ENCODE measurements at regions not wholly inside any gene's neighbourhood (a gene's known extent, or its start where the extent isn't known, plus 50 kb on each side); places are given as distances from the start of the nearest gene placed in this dataset.

DNA sequence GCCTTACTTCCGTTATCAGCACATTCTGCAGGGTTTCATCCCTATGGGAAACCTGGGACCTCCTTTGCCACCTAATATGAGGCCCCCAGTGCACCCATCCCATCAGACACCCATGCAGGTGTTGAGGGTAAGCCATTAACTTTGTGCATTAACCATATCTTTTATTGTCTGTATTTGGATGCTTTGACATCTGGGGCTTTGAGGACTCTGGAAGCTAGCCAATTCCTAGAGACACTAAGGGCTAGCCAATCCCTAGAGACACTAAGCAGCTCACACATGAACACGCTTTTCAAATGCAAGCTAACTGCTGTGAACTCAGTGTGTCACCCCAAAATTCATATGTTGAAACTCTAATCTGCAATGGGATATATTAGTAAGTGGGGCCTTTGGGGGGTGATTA is 272.5 kb upstream of the COBL start:
- no peak overlapping the region for H3K4me3 ChIP-seq (ENCODE audit: low read depth, low read length)
- TF ChIP-seq, protein P1, sequence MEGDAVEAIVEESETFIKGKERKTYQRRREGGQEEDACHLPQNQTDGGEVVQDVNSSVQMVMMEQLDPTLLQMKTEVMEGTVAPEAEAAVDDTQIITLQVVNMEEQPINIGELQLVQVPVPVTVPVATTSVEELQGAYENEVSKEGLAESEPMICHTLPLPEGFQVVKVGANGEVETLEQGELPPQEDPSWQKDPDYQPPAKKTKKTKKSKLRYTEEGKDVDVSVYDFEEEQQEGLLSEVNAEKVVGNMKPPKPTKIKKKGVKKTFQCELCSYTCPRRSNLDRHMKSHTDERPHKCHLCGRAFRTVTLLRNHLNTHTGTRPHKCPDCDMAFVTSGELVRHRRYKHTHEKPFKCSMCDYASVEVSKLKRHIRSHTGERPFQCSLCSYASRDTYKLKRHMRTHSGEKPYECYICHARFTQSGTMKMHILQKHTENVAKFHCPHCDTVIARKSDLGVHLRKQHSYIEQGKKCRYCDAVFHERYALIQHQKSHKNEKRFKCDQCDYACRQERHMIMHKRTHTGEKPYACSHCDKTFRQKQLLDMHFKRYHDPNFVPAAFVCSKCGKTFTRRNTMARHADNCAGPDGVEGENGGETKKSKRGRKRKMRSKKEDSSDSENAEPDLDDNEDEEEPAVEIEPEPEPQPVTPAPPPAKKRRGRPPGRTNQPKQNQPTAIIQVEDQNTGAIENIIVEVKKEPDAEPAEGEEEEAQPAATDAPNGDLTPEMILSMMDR (IDR thresholded peaks at IDR 0.05; ENCODE audit: borderline replicate concordance, insufficient read depth, low read depth, low read length): no peak

DNA sequence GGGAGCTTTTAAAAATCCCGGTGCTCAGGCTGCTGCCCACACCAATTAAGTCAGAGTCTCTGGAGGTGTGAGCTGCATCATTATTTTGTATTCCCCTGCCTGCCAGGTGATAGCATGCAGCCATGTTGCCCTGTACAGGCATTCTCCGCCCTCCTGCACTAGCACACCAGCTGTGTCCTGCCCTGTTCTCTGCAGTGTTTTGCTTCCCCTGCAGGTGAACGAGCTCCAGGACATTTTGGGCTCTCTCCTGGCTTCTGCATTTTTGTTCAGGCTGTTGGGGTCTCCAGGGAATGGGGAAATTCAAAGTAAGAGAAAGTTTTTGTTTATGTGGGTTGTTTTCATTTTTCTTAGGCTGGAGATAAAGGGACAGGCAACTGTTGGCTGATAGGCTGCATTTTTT is 271.0 kb upstream of the COBL start:
- TF ChIP-seq, protein P1 (IDR thresholded peaks at IDR 0.05; ENCODE audit: borderline replicate concordance, insufficient read depth, low read depth, low read length): no peak
- no peak overlapping the region for H3K4me3 ChIP-seq (ENCODE audit: low read depth, low read length)

DNA sequence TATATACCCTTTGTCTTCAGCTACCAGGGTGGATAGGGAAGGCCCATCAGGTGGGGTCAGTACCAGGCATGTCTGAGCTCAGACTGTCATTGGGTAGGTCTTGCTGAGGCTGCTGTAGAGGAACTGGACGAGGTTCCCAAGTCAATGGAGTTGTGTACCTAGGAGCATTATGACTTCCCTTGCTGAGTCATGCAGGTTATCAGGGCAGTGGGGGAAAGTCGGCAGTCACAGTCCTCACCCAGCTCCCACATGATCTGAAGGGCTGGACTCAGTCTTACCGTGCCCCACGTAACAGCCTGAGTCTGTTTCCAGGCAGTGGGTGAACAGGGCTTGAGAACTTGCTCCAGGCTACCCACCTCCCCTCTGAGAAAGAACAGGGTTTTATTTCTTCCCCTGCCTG is 260.8 kb upstream of the COBL start:
- TF ChIP-seq, protein P1 (IDR thresholded peaks at IDR 0.05; ENCODE audit: borderline replicate concordance, insufficient read depth, low read depth, low read length): no peak
- no peak overlapping the region for H3K4me3 ChIP-seq (ENCODE audit: low read depth, low read length)

DNA sequence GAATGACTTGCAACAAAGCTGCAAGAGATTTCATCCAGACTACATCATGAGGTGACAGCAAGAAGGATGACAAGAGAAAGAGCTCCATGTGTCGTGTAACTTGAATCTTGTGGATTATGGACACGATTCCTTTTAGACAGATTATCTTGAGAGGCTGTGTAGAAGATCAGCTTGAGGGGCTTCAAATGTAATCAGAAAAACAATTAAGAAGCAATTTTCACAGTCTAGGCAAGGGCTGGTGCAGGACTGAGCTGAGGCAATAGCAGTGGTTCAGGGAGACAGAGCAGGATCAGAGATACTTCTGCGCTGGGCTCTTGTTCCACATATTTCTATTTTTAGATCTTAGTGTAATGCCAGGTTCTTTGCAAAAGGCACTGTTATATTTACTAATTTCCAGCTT is 253.0 kb upstream of the COBL start:
- H3K4me3 ChIP-seq (ENCODE audit: low read depth, low read length): no peak overlapping the region
- TF ChIP-seq, protein P1 (IDR thresholded peaks at IDR 0.05; ENCODE audit: borderline replicate concordance, insufficient read depth, low read depth, low read length): no peak

DNA sequence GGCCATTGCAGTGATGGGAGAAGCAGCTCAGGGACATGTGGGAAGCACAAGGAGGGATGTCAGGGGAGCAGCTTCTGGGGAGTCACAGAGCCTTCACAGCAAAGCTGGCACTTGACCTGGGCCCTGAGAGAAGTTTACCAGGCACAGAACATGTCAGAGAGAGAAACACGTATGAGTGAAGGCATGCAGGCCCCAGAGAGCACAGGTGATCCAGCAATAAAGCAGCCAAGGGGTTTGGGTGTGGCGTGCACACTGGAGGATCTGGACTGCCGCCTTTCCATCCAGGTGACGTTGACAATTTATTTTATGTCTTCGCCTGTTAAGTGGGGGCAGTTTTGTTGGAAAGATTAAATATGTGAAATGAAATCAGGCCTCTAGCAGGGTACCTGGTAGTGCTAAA is 252.6 kb upstream of the COBL start:
- no peak overlapping the region for H3K4me3 ChIP-seq (ENCODE audit: low read depth, low read length)
- TF ChIP-seq, protein P1 (IDR thresholded peaks at IDR 0.05; ENCODE audit: borderline replicate concordance, insufficient read depth, low read depth, low read length): no peak

DNA sequence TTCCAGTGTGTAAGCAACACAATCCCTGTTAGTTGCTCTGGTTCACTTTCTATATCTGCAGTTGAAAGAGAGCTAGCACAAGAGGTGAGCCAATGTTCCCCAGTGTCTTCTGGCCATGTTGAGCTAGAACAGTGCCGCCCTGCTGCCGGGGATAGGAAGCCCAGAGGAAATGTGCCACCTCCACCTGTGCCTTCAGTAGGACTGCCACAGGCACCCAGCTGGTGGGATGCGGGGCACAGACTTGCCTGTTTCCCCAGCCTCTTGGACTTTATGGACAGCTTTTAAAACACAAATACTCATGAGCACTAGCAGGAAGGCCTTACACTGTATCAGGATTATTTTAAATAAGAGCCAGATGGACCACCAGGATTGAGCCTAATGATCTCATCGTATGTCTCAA is 234.5 kb upstream of the COBL start:
- H3K4me3 ChIP-seq (ENCODE audit: low read depth, low read length): no peak overlapping the region
- TF ChIP-seq, protein P1 (IDR thresholded peaks at IDR 0.05; ENCODE audit: borderline replicate concordance, insufficient read depth, low read depth, low read length): no peak

DNA sequence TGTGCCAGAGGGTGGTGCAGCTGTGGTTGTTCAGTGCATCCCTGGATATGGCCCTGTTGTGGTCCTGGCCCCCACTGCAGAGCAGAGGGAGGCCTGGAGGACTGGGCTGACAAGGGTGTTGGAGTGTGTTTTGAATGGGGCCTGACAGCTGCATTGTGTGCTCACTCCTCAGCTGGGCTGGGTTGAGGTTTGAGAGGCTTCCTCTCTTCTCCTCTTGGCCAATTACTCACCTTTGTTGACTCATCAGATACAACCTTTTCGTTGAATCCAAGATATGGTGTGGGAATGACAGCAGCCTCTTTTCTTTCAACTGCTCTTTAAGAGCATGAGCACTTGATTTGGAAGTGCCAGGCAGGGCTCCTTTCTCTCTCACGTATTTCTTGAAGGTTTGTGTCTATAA is 228.5 kb upstream of the COBL start:
- TF ChIP-seq, protein P1 (IDR thresholded peaks at IDR 0.05; ENCODE audit: borderline replicate concordance, insufficient read depth, low read depth, low read length): no peak

More for the DNA sequence above, 228.5 kb upstream of the COBL start:
- no peak overlapping the region for H3K4me3 ChIP-seq (ENCODE audit: low read depth, low read length)
